Endothelial cell (in vitro differentiated cells): ENCODE measurements at regions not wholly inside any gene's neighbourhood (a gene's known extent, or its start where the extent isn't known, plus 50 kb on each side); places are given as distances from the start of the nearest gene placed in this dataset.

ENCODE experiments used
- DNase-seq: peaks from one replicate; pipeline ENCODE4 v3.0.0; 2021; ENCODE audit warnings: low spot score
- H3K27ac Mint-ChIP-seq: one replicate; pipeline ENCODE4 v1.8.0; 2021; ENCODE audit warnings: mixed read lengths, inconsistent platforms; ENCODE audit not compliant: unreplicated experiment
- H3K27me3 Mint-ChIP-seq: one replicate; pipeline ENCODE4 v1.8.0; 2021; ENCODE audit warnings: mild to moderate bottlenecking, moderate library complexity, mixed read lengths, inconsistent platforms; ENCODE audit not compliant: unreplicated experiment
- H3K36me3 Mint-ChIP-seq: one replicate; pipeline ENCODE4 v1.8.0; 2021; ENCODE audit warnings: mild to moderate bottlenecking, low read depth, mixed read lengths, inconsistent platforms; ENCODE audit not compliant: unreplicated experiment
- H3K4me1 Mint-ChIP-seq: one replicate; pipeline ENCODE4 v1.8.0; 2021; ENCODE audit warnings: mild to moderate bottlenecking, mixed read lengths, inconsistent platforms; ENCODE audit not compliant: unreplicated experiment
- H3K4me3 Mint-ChIP-seq: one replicate; pipeline ENCODE4 v1.8.0; 2021; ENCODE audit warnings: mild to moderate bottlenecking, mixed read lengths, inconsistent platforms; ENCODE audit not compliant: unreplicated experiment
- H3K9me3 Mint-ChIP-seq: one replicate; pipeline ENCODE4 v1.8.0; 2021; ENCODE audit warnings: mixed read lengths, inconsistent platforms; ENCODE audit not compliant: unreplicated experiment
- CTCF ChIP-seq: fragments of 200-600 bp; sonication (generic); IDR thresholded peaks from one replicate; pipeline ENCODE4 v1.5.0; 2021; ENCODE audit warnings: antibody characterized with exemption; ENCODE audit not compliant: unreplicated experiment

- TF ChIP-seq CTCF = no peak
- no peaks in the 10 kb centered on the region for H3K9me3 Mint-ChIP-seq
- H3K36me3 Mint-ChIP-seq = no peaks in the 10 kb centered on the region
- H3K4me3 Mint-ChIP-seq = no peak overlapping the region
- no peaks in the 10 kb centered on the region for H3K4me1 Mint-ChIP-seq
- H3K27me3 Mint-ChIP-seq = no peaks in the 10 kb centered on the region
- DNase-seq = no peak
- H3K27ac Mint-ChIP-seq = no peak overlapping the region
Measured at GRCh38 chr7:88700725-88701124, 58.8 kb upstream of the ZNF804B start.

- no peaks in the 10 kb centered on the region for H3K4me1 Mint-ChIP-seq
- no peaks in the 10 kb centered on the region for H3K9me3 Mint-ChIP-seq
- H3K4me3 Mint-ChIP-seq = no peak overlapping the region
- no peaks in the 10 kb centered on the region for H3K27me3 Mint-ChIP-seq
- TF ChIP-seq CTCF = no peak
- DNase-seq = no peak
- no peak overlapping the region for H3K27ac Mint-ChIP-seq
- H3K36me3 Mint-ChIP-seq = no peaks in the 10 kb centered on the region
Measured at GRCh38 chr7:88694207-88694606, 65.3 kb upstream of the ZNF804B start.

GRCh38 chr7:88693131-88693530, 66.4 kb upstream of the ZNF804B start:
- Mint-ChIP-seq H3K4me1 (no peaks in the 10 kb centered on the region), H3K4me3 (no peak overlapping the region), H3K27me3 (no peaks in the 10 kb centered on the region), H3K36me3 (no peaks in the 10 kb centered on the region), H3K27ac (no peak overlapping the region), H3K9me3 (no peaks in the 10 kb centered on the region)
- TF ChIP-seq CTCF = no peak
- no peak for DNase-seq

GRCh38 chr7:88692493-88692892, 67.0 kb upstream of the ZNF804B start:
- DNase-seq = no peak
- H3K4me1 Mint-ChIP-seq = no peaks in the 10 kb centered on the region
- no peaks in the 10 kb centered on the region for H3K9me3 Mint-ChIP-seq

GRCh38 chr7:88689821-88690220, 69.7 kb upstream of the ZNF804B start:
- Mint-ChIP-seq H3K36me3 (no peaks in the 10 kb centered on the region), H3K9me3 (no peaks in the 10 kb centered on the region), H3K4me3 (no peak overlapping the region), H3K27me3 (no peaks in the 10 kb centered on the region), H3K4me1 (no peaks in the 10 kb centered on the region), H3K27ac (no peak overlapping the region)
- no peak for TF ChIP-seq CTCF
- no peak for DNase-seq

More at GRCh38 chr7:88692493-88692892, 67.0 kb upstream of the ZNF804B start:
- H3K36me3 Mint-ChIP-seq = no peaks in the 10 kb centered on the region
- H3K27me3 Mint-ChIP-seq = no peaks in the 10 kb centered on the region
- no peak for TF ChIP-seq CTCF
- H3K4me3 Mint-ChIP-seq = no peak overlapping the region
- no peak overlapping the region for H3K27ac Mint-ChIP-seq
